Suprapubic skin (tissue), 4 donors: ENCODE measurements at regions not wholly inside any gene's neighbourhood (a gene's known extent, or its start where the extent isn't known, plus 50 kb on each side); places are given as distances from the start of the nearest gene placed in this dataset.

ENCODE experiments used
- DNase-seq, 2 donors: peaks; one replicate each; pipeline ENCODE4 v3.0.0-alpha.2; 2019; ENCODE audit warnings: low spot score in 2 of 2
- H3K27ac ChIP-seq: fragments of 200-600 bp; sonication (generic); one replicate; pipeline ENCODE4 v1.5.1; 2019
- H3K27me3 ChIP-seq: fragments of 200-600 bp; sonication (generic); one replicate; pipeline ENCODE4 v1.5.1; 2019
- H3K36me3 ChIP-seq: fragments of 200-600 bp; sonication (generic); one replicate; pipeline ENCODE4 v1.5.1; 2019
- H3K4me1 ChIP-seq: fragments of 200-600 bp; sonication (generic); one replicate; pipeline ENCODE4 v1.5.1; 2019
- H3K4me3 ChIP-seq: fragments of 200-600 bp; sonication (generic); one replicate; pipeline ENCODE4 v1.5.1; 2019; ENCODE audit warnings: mild to moderate bottlenecking
- H3K9me3 ChIP-seq: fragments of 200-600 bp; sonication (generic); one replicate; pipeline ENCODE4 v1.5.1; 2019
- CTCF ChIP-seq, 2 donors: fragments of 200-600 bp in 1 of 2; fragments of 450-650 bp in 1 of 2; sonication (generic) in 1 of 2; IDR thresholded peaks; one replicate each; pipeline ENCODE4 v1.5.1; 2016 to 2019; ENCODE audit warnings: antibody characterized with exemption in 2 of 2, mild to moderate bottlenecking in 1 of 2, moderate library complexity in 1 of 2
- EP300 ChIP-seq: sonication (generic); formaldehyde crosslinking; IDR thresholded peaks from one replicate; pipeline ENCODE4 v1.6.1; 2017; ENCODE audit warnings: antibody characterized with exemption
- POLR2A ChIP-seq, 2 donors: fragments of 450-650 bp; IDR thresholded peaks; one replicate each; pipeline ENCODE4 v1.6.1; 2017; ENCODE audit warnings: antibody characterized with exemption in 2 of 2, mild to moderate bottlenecking in 2 of 2, moderate library complexity in 2 of 2
- POLR2AphosphoS5 ChIP-seq, 3 donors: sonication (generic); formaldehyde crosslinking; IDR thresholded peaks; one replicate each; pipeline ENCODE4 v1.6.1; 2017; ENCODE audit warnings: antibody characterized with exemption in 3 of 3
- WGBS: methylation state at CpG from one replicate; pipeline ENCODE4 v1.1.5; 2018; 5-methylcytosine and 5-hydroxymethylcytosine counted together

GRCh38 chrX:7570432-7571029 is 272.4 kb upstream of the VCX start:
- H3K27me3 ChIP-seq, result no peaks in the 10 kb centered on the region
- TF ChIP-seq CTCF (IDR thresholded peaks at IDR 0.05) (no peak), EP300 (no peak), POLR2AphosphoS5 (IDR thresholded peaks at IDR 0.05) (no peak), POLR2A (IDR thresholded peaks at IDR 0.05) (no peak)
- no peaks in the 10 kb centered on the region for H3K9me3 ChIP-seq
- no peak for DNase-seq
- H3K4me1 ChIP-seq, result no peaks in the 10 kb centered on the region
- no peak overlapping the region for H3K4me3 ChIP-seq
- WGBS, result 74% methylated on average over 9 of the region's 9 CpGs
- H3K36me3 ChIP-seq, result no peaks in the 10 kb centered on the region
- no peak overlapping the region for H3K27ac ChIP-seq

- H3K27me3 ChIP-seq, result no peaks in the 10 kb centered on the region
- no peak for DNase-seq
- TF ChIP-seq POLR2AphosphoS5 (IDR thresholded peaks at IDR 0.05) (no peak), POLR2A (IDR thresholded peaks at IDR 0.05) (no peak), EP300 (no peak), CTCF (IDR thresholded peaks at IDR 0.05) (no peak)
- H3K9me3 ChIP-seq, result no peaks in the 10 kb centered on the region
- H3K4me1 ChIP-seq, result no peaks in the 10 kb centered on the region
- H3K27ac ChIP-seq, result no peak overlapping the region
- H3K4me3 ChIP-seq, result no peak overlapping the region
- H3K36me3 ChIP-seq, result no peaks in the 10 kb centered on the region
- 85% methylated on average over 4 of the region's 4 CpGs for WGBS
These were observed 274.4 kb upstream of the VCX start for GRCh38 chrX:7568597-7568996.

GRCh38 chrX:7568130-7568529 is 274.8 kb upstream of the VCX start:
- Histone ChIP-seq H3K27me3 (no peaks in the 10 kb centered on the region), H3K27ac (no peak overlapping the region), H3K36me3 (no peaks in the 10 kb centered on the region), H3K4me1 (no peaks in the 10 kb centered on the region), H3K9me3 (no peaks in the 10 kb centered on the region), H3K4me3 (no peak overlapping the region)
- TF ChIP-seq EP300, result no peak
- TF ChIP-seq POLR2A (IDR thresholded peaks at IDR 0.05), result no peak
- no peak for TF ChIP-seq CTCF (IDR thresholded peaks at IDR 0.05)
- TF ChIP-seq POLR2AphosphoS5 (IDR thresholded peaks at IDR 0.05), result no peak
- 62% methylated on average over 3 of the region's 3 CpGs for WGBS
- DNase-seq, result no peak

- DNase-seq, result no peak
- Histone ChIP-seq H3K9me3 (no peaks in the 10 kb centered on the region), H3K4me1 (no peaks in the 10 kb centered on the region), H3K36me3 (no peaks in the 10 kb centered on the region), H3K27ac (no peak overlapping the region), H3K4me3 (no peak overlapping the region), H3K27me3 (no peaks in the 10 kb centered on the region)
- WGBS, result 51% methylated on average over 2 of the region's 2 CpGs
- TF ChIP-seq POLR2A (IDR thresholded peaks at IDR 0.05), result no peak
- TF ChIP-seq EP300, result no peak
- no peak for TF ChIP-seq CTCF (IDR thresholded peaks at IDR 0.05)
- no peak for TF ChIP-seq POLR2AphosphoS5 (IDR thresholded peaks at IDR 0.05)
These were observed 290.2 kb upstream of the VCX start for GRCh38 chrX:7552760-7553159.

GRCh38 chrX:7546551-7547080 is 296.4 kb upstream of the VCX start:
- no peak for DNase-seq
- Histone ChIP-seq H3K27me3 (no peaks in the 10 kb centered on the region), H3K9me3 (no peaks in the 10 kb centered on the region), H3K36me3 (no peaks in the 10 kb centered on the region), H3K4me1 (no peaks in the 10 kb centered on the region), H3K4me3 (no peak overlapping the region), H3K27ac (no peak overlapping the region)
- TF ChIP-seq POLR2A (IDR thresholded peaks at IDR 0.05) (no peak), CTCF (IDR thresholded peaks at IDR 0.05) (no peak), EP300 (no peak), POLR2AphosphoS5 (IDR thresholded peaks at IDR 0.05) (no peak)
- whole genome bisulfite sequencing, result 90% methylated on average over 17 of the region's 17 CpGs
